ENCODE measurements at regions not wholly inside any gene's neighbourhood (a gene's known extent, or its start where the extent isn't known, plus 50 kb on each side); places are given as distances from the start of the nearest gene placed in this dataset.

DNA sequence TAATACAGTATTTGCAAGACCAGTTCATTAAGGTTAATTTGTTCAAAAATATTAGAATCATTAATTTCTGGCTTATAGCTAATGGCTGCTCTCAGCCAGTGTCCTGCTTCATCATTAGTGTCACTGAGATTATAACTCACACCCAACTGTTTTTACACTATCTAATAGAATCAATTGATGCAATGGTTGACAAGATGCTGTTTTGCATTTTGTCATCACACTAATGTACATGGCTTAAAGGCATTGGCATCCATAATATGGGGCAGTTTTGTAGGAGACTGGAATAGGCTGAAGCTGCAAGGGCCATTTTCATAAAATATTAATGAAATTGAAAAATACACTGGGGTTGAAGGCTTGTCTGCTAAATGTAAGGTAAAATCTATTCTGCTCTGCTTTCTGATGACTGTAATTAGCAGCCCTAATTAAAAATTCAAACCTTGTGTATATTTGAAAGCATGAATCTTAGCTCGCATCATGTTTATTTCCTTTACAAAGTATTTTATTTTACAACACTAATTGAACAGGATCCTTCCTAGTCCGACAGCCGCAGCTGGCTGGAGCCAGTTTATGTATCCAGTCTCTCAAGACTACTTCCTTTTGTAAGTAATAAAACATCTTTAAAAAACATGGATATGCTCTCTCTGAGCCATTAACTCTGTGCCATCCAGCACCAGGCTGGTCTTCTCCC lies 296.7 kb downstream of the POU4F1 start:
- no peaks in the 10 kb centered on the region for H3K36me3 ChIP-seq (ENCODE audit: control insufficient read depth, insufficient read depth, low read length)
- no peak for DNase-seq (ENCODE audit: low read depth)
- FAIRE-seq, result no peak
- no peaks in the 10 kb centered on the region for H3K27me3 ChIP-seq (ENCODE audit: control insufficient read depth, insufficient read depth, low read length)
- no peak overlapping the region for H3K4me3 ChIP-seq (ENCODE audit: low read depth, low read length)
- TF ChIP-seq CTCF (IDR thresholded peaks at IDR 0.05; ENCODE audit: insufficient read depth, low read length, severe bottlenecking), result no peak

- DNase-seq (ENCODE audit: low read depth), result no peak
- no peak for FAIRE-seq
- no peaks in the 10 kb centered on the region for H3K27me3 ChIP-seq (ENCODE audit: control insufficient read depth, insufficient read depth, low read length)
These were observed 298.2 kb downstream of the POU4F1 start for GRCh38 chr13:78305171-78305570.

DNA sequence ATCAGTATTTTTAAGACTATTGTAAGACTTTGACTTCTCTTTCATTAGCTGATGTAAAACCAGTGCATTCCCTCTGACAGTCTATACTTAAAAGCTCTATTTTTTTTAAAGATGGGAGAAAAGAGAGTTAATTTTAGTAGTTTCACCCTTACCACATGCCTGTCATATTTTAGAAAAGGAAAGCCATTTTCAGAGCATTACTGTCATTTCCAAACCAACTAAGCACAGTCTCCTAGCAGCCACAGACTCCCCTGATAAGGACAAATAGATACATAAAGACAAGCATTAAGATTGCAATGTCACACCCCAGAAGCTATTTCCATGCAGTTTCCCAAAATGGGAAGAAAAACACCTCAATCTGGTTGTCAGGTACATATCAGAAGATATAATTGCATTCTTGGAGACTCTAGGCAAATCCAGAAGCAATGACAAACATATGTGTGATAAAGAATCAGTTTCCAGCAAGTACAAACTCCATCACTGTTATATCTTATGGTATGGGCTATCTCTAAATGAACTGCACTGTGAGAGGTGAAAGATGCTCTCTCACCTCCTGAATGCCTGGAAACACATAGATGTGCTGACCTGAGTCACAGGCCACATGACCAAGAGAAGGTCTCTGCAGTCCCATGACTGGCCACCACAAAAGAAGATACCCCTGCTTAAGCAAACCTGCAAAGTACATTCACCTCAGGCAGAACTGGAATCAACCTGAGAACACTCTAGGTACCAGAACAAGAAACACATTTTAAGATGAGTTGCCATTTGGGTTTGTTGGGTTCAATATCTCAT lies 303.3 kb downstream of the POU4F1 start:
- Histone ChIP-seq H3K36me3 (ENCODE audit: control insufficient read depth, insufficient read depth, low read length) (no peaks in the 10 kb centered on the region), H3K4me3 (ENCODE audit: low read depth, low read length) (no peak overlapping the region), H3K27me3 (ENCODE audit: control insufficient read depth, insufficient read depth, low read length) (no peaks in the 10 kb centered on the region)
- DNase-seq (ENCODE audit: low read depth) (no peak), FAIRE-seq (no peak)
- TF ChIP-seq CTCF (IDR thresholded peaks at IDR 0.05; ENCODE audit: insufficient read depth, low read length, severe bottlenecking), result no peak

More at GRCh38 chr13:78305171-78305570, 298.2 kb downstream of the POU4F1 start:
- no peak for TF ChIP-seq CTCF (IDR thresholded peaks at IDR 0.05; ENCODE audit: insufficient read depth, low read length, severe bottlenecking)
- H3K36me3 ChIP-seq (ENCODE audit: control insufficient read depth, insufficient read depth, low read length), result no peaks in the 10 kb centered on the region
- no peak overlapping the region for H3K4me3 ChIP-seq (ENCODE audit: low read depth, low read length)

DNA sequence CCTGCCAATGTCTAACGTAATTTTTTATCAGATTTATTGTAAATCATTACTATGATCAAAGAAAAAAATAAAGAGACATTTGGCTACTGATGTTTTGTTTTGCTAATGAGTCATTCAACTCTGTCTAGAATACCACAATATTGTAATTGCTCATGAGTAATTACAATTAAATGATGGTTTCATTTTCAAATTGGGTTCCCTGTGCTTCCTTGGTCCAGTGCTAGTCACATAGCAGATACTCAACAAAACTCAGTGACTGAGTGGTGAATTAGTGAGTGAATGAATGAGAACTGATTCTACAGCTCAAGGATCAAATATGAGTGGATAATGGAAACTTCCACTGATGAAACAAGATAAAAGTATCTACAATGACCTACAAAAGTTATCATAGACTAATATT lies 304.7 kb downstream of the POU4F1 start:
- TF ChIP-seq CTCF (IDR thresholded peaks at IDR 0.05; ENCODE audit: insufficient read depth, low read length, severe bottlenecking), result no peak
- H3K4me3 ChIP-seq (ENCODE audit: low read depth, low read length), result no peak overlapping the region
- FAIRE-seq (no peak), DNase-seq (ENCODE audit: low read depth) (peak; percentile 36)
- H3K27me3 ChIP-seq (ENCODE audit: control insufficient read depth, insufficient read depth, low read length), result no peaks in the 10 kb centered on the region
- no peaks in the 10 kb centered on the region for H3K36me3 ChIP-seq (ENCODE audit: control insufficient read depth, insufficient read depth, low read length)

DNA sequence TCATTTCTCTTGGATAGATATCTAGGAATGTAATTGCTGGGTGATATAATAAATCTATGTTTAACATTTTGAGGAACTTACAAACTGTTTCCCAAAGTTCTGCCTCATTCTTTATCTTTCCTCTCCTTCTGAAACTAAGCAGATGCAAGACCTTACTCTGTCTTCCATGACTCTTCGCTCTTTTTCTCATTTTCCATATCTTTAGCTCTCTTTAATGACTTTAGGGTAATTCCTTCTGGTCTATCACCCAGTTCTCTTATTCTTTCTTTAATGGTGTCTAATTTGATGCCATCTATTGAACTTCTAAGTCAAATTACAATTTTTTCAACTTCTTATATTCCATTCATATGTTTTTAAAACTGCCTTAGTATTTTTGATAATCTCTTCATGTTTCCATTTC lies 316.6 kb downstream of the POU4F1 start:
- H3K36me3 ChIP-seq (ENCODE audit: control insufficient read depth, insufficient read depth, low read length), result no peaks in the 10 kb centered on the region
- DNase-seq (ENCODE audit: low read depth) (no peak), FAIRE-seq (no peak)
- H3K4me3 ChIP-seq (ENCODE audit: low read depth, low read length), result no peak overlapping the region
- TF ChIP-seq CTCF (IDR thresholded peaks at IDR 0.05; ENCODE audit: insufficient read depth, low read length, severe bottlenecking), result no peak
- no peaks in the 10 kb centered on the region for H3K27me3 ChIP-seq (ENCODE audit: control insufficient read depth, insufficient read depth, low read length)

All from bronchial epithelial cell (primary cell).